ENCODE measurements at regions not wholly inside any gene's neighbourhood (a gene's known extent, or its start where the extent isn't known, plus 50 kb on each side); places are given as distances from the start of the nearest gene placed in this dataset.
"Not testable (repeated sequence)": the region's sequence is repeated elsewhere in the genome, so short reads cannot be mapped to it uniquely, and the experiment has no call there.

DNA sequence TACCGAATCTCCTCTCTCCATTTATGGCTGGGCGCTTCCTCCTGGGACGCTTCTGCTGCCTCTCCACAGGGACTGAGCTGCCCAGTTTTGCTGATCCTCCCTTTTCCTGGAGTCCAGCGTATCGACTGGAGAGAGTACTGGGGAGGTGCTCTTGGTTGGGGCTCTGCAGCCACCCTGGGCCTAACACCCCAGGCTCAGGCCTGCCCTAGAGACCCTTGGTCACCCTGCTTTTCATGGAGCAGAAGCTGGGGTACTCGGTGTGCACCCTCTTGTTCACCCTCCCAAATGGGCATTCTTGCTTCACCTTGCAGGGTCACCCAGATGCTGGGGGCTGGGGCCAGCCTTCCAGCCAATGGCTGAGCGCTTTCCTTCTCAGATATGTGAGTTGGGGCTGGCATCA lies 88.8 kb upstream of the RET start:
- no peak for DNase-seq (ENCODE audit: low spot score)

DNA sequence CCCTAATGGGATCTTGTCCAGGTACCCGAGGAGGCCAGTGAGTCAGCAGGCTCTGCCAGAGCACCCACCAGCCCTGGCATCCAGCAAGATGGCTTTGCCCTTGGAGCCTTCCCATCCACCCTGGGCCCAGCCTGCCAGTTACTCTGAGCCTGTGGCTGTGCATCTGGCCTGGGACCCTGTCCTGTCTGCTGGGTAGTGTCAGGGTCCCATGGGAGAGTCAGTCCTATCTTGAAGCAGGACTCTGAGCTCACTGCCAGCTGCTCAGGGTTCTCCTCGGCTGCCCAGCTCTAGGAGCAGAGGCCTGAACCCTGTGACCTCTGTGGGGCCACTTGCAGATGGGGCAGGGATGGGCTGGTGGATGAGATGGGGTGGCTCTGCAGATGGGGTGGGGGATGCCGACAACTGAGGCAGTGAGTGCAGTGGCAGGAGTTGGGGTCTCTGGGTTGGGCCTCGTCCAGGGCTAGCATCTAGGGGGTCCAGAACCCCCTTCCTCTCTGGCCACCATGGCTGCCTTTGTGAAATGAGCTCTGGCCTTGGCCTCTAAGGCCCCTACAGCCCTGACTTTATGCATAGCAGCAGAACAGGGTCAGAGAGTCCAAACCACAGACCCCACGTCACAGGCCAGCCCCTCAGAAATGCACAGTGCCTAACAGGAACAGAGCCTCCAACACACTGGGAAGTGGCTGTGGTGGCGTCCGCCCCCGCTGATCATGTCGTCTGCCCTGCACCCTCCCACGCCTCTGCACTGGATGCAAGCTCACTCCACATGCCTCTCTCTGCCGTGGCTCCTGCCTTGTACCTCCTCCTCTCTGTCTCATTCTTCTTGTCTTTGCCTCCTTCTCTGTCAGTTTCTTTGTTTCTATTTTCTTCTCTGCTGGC lies 88.1 kb upstream of the RET start:
- DNase-seq (ENCODE audit: low spot score): no peak

DNA sequence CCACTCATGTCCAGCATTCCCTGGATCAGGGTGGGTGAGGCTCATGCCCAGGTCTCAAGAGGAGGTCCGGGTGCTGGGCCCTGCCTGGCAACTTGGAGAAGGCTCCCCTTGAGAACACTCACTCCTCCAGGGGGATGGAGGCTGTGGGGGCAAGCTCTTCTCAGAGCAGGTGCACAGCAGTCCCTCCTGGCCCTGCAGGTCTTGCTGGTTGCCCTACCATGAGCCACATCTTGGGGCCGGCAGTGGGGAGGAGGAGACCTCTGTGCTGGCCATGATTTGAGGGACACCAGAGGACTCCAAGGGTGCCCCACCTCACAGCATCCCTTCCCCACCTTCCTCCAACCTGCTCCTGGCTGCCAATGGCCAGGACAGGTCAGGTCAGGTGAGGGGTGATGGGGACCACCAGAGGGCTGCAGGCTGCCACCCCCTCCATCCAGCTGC lies 87.4 kb upstream of the RET start:
- DNase-seq (ENCODE audit: low spot score): no peak

DNA sequence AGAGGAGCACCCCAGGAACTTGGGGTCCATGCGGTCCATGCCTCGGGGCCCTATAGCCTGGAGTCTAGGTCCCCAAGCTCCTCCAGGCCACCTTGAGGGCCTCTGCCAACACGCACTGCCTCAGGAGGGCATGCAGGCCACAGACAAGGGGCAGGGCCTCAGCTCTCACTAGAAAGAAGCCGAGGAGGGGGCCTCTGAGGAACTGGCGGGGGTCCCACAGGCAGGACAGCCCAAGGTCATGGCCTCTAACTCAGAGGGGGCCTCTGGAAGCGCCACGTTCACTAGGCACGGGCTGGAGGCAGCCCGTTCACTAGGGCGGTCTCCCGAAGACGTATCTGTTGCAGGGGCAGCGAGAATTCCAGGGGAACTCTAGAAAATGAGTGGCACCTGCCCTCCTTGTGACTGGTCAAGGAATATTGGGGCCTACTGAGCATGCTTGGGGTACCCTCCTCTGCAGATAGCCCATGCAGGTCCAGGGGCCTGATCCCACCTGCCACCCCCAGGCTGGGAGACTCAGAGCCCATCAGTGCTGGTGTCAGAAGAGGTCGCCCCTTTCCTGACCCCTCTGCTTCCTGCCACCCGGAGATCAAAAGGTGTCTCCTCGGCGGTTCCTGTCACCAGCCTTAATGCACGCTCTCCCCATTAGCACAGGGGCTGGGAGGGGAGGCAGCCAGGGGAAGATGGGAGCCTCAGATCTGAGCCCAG lies 86.7 kb upstream of the RET start:
- no peak for DNase-seq (ENCODE audit: low spot score)

GRCh38 chr10:42990721-42991441 lies 86.0 kb upstream of the RET start:
- no peak for DNase-seq (ENCODE audit: low spot score)

GRCh38 chr10:42991442-42992098 lies 85.3 kb upstream of the RET start:
- no peak for DNase-seq (ENCODE audit: low spot score)

DNA sequence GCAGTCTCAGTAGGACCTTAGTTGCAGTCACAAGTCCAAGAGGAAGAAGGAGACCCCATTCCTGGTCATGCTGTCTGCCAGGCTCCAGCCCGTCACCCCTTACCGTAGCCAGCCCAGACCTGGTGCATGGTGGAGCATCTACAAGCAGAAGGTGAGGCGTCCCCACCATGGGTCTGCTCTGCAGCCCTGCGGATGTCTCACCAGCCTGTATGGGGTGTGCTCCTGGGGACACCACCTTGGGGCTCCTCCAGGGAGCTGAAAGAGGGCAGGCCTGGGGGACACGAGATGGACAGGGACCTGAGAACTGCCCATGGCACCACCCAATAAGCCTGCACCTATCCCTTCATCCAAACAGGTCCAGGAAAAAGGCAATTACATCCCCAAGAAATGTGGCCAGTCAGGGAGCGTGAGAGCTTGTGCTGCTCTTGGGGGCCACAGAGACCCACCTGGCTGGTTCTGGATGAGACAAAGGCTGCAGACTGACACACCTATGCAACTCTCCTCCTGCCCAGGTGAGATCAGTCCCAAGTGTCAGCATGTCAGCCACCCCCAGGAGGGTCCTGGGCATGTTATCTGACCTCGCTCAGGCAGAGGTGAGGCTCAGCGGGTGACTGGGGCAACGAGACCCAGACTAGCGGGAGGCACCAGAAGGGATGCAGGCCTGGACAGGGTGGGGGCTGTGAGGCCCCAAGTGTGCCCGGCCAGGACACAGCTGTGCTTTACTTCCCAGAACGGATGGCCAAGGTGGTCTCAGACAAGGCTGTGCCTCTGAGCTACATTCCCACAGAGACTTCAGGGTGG lies 84.5 kb upstream of the RET start:
- no peak for DNase-seq (ENCODE audit: low spot score)

DNA sequence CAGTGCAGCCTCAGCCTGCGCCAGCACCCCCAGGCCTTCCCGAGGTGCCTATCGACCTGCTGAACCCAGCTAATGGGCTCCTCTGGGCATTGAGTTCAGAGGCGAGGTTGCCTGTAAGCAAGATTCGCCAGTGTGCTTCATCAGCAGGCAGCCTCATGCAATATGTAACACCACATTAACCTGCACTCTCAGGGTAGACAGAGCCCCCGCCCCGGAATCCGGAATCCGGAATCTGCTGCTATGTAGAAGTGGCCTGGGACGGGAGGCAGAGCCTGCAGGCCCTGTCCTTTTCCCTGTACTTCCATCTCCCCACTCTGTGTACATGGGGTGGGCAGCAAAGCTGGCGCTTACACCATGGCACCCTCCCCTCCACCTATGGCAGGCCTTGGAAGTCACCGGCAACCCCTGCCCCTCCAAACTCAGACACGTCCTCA lies 83.9 kb upstream of the RET start:
- no peak for DNase-seq (ENCODE audit: low spot score)

DNA sequence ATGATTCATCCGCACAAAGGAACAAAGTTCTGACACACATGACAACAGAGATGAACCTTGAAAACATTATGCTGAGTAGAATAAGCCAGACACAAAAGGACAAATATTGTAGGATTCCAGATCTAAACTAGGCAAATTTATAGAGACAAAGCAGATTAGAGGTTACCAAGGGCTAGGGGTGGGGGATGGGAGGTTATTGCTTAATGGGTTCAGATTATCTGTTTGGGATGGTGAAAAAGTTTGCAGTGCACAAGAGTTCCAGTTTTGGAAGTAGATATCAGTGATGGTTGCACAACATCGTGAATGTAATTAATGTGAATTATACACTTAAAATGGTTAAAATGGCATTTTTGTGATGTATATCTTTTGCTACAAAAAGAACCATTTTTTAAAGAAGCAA lies 82.0 kb upstream of the RET start:
- DNase-seq (ENCODE audit: low spot score): not testable (repeated sequence)

GRCh38 chr10:42995537-42995936 lies 81.3 kb upstream of the RET start:
- no peak for DNase-seq (ENCODE audit: low spot score)

DNA sequence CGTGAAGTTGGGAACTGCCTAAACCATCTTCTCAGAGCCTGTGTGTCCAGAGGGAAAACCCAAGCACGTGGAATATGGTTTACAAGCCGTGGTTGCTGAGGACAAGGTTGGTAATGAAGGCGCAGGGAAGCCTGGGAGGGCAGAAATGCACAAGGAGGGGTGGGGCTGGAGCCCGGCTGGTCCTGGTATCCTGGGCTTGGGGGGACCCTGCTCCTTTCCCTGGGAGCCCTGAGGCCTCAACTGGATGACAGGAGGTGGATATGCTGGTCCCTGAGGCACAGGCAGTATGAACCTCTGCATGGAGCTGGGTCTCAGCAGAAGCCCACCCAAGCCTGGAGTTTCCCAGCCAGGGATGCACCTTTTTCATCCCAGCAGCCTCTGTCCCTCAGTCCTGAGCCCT lies 80.3 kb upstream of the RET start:
- DNase-seq (ENCODE audit: low spot score): no peak

DNA sequence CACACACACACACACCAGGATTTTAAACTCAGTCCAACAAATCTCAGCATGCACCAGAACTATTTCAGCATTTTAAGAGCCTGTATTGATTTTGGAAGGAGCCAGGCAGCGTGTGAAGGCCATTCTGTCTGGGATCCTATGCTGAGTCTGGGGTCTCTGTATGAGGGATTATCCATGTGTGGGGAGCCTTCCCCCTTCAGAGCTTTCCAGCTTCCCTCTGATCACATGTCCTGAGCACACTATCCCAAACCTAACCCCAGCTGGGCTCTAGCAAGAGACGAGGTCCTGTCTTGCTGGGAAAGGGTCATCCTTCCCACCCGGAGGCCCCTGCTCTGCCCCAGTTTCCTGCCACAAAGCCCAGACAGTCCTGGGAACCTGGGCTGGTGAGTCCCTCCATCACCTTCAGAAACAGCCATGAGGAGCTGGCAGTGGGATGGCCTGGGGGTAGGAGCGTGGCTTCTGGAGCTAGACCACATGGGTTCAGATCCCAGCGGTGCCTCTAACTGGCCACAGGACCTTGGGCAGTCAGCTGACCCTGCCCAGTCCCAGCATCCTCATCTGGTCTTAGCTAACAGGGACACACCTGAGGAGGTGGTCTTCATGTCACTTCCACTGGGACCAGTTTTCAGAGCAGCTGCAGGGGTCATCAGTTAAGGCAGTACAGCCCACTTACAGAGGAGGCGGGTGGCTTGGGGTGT lies 79.6 kb upstream of the RET start:
- DNase-seq (ENCODE audit: low spot score): no peak

DNA sequence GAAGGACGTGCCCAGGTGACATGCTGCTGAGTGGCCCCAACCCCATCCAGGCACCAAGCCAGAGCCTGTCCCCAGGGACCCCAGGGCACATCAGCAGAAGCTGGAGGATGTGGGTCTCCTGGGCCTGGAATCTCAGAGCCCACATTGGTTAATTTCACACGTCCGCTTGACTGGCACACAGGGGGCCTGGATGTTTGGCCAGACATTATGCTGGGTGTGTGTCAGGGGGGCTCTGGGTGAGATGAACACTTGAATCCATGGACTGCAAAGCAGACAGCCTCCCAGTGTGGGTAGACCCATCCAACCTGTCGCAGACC lies 79.1 kb upstream of the RET start:
- DNase-seq (ENCODE audit: low spot score): no peak

- no peak for DNase-seq (ENCODE audit: low spot score)
These were observed 78.1 kb upstream of the RET start for GRCh38 chr10:42998481-42999384.

DNA sequence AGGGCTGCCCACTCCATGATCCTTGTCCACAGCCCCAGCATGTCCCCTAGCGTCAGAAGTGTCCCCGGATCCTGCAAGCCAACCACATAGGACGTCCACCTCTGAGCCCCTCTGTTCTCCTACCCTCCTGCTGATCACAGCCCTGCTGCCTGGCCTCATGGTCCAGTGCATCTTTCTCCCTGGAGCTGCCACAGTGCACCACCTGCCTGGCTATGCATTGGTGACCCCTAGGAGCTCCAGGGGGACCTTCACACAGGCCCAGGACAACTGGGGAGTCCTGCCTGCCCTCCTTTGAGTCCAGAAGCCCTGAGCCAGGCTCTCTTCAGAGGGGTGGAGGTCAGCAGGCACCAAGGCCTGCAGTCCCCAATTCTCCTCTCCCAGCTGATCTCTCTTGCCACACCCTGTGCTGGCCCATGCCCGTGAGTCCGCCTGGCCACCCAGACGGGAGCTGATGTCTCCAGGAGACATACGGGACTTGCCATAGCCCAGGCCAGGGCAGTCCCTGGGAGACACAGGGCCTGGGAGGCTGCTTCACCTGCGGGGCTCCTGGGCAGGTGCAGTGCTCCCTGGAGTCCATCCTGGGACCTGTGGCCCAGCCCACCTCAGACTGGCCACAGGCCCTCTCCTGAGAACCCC lies 77.4 kb upstream of the RET start:
- DNase-seq (ENCODE audit: low spot score): no peak

GRCh38 chr10:43000021-43000411 lies 76.9 kb upstream of the RET start:
- no peak for DNase-seq (ENCODE audit: low spot score)

DNA sequence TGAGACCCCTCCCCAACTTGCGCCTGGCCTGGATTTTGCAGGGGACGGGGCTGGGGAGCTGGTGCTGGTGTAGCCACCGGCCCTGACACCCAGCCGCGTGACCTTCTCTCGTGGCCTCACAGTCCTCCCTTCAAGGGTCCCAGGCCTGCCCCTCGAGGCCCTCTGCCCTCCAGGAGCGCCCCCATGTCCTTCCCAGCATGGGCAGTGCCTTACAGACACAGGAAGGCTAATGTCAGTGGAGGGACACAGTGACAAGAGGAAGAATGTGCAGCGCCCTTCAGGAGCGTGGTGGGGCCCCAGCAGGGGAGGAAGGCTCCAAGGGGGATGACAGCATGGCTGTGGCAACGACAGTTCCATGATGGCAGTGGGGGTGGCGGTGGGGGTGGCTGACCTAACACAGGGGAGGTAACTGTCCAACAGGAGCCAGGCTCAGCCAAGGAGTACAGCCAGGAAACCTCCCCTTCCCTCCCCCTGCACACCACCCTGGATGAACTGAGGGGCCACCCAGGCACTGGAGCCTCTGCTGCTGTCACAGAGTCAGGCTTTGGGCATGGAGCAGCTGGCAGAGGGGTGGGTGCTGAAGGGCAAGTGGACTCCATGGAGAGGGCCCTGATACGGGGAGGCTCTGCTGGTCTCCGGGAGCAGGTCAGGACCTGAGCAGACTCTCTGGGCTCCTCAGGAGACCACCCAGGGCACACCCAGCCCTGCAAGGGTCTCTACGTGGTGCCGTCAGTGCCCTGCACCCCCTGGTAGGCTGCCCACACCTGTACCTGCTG lies 76.0 kb upstream of the RET start:
- no peak for DNase-seq (ENCODE audit: low spot score)

DNA sequence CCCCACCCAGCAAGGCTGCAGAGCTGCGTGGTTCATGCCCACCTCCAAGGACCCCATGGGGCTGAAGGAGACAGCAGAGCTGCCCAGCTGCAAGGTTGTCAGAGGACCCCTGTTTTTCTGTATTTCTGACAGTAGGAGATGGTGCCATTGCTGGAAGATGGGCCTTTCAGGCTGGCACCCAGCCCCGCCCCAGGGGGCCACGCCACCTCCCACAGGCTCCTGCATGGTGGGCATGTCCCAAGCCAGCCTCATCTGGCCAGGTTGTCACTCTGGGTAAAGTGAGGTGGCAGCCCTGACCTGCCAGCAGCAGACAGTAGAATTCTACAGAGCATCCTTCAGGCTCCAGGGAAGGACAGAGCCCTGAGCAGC lies 75.5 kb upstream of the RET start:
- DNase-seq (ENCODE audit: low spot score): no peak

DNA sequence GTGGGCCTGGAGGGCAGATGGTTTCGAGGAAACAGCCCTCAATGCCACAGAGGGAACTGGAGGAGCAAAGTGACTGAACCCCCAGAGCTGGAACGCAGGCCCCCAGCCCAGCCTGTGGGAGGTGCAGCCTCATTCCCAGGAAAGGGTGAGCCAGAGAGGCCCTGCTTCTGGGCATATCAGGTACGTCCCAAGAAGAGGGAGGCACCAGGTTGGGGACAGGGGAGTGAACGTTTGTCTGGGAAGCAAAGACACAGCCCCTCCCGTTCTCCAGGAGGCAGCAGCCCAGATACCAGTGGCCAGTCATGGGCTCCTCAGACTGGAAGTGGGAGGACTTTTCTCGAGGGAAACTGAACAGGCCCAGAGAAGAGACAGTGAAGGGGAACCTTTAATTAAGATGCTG lies 74.3 kb upstream of the RET start:
- no peak for DNase-seq (ENCODE audit: low spot score)
